GM21619 (cell line): ENCODE measurements at regions not wholly inside any gene's neighbourhood (a gene's known extent, or its start where the extent isn't known, plus 50 kb on each side); places are given as distances from the start of the nearest gene placed in this dataset.

Experiments used
- ATAC-seq: cut with Tn5 transposase; IDR thresholded peaks from one replicate; pipeline ENCODE4 v1.9.1; 2021; ENCODE audit not compliant: unreplicated experiment

DNA sequence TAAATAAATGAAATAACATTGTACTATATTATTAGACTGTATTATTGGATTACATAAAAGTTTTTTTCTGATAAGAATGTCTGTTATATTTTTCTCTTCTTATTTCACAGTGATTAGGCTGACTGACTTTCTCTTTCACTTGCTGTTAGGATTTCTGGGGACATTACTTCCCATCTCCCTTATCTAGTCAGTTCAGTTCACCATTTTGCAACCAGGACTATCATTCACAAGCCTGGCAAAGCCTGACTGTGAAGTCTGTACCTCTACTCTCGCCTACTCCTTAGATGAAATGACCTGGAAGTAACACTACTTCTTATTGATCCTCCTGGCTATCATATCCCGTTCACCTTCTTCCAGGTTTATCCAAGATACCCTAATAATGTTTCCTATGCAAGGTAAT is 676.6 kb downstream of the USP25 start:
- no peak for ATAC-seq

DNA sequence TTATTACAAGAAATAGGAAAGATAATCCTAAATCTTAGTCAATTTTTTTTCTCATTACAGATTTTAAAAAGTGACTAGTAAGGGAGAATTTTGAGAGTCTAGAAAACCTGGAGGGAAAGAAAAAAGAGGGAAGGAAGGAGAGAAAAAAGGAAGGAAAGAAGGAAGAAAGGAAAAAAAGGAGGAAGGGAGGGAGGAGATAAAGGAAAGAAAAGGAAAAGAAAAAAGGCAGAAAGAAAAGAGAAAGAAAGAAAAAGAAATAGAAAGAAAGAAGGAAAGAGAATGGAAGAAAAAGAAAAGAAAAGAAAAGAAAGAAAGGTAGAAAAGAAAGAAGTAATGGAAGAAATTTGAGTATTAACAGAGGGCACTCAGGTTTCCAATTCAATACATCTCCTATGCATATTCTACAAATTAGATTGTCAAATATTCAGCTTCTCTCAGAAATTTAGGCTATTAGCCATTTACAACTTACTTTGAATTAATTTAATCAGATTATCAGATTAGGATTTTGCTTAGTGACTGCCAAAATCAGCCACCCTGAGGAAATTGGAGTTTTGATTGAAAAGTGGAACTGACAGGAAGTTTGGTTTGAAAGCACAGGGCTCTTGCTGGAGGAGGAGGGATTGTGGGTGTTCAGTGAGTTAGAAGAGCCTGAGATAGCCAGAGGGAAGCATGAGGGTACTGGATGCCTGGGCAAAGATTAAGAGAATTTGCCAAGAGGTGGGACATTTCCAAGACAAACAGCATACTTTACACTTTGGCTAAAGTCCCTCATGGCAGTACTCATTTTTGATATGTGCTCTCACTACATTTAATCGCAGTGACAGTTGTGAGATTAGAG is 677.8 kb downstream of the USP25 start:
- no peak for ATAC-seq

DNA sequence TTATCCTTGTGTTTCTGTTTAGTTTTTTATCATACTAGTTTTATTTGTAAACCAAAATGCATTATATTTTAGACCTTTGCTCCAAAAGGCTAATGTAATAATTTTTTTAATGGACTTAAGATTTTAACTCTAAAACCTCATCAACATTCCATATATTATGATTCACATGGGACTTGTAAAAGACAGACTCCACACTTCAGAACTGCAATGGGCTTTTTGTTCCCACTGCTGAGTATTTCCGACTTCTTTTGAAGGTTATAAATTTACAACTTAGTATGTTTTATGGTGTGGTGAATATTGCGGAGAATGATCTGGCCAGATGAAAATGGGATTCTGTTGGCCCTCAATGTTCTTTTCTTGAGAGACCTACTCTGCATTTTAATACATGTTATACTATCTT is 678.5 kb downstream of the USP25 start:
- ATAC-seq, result no peak

DNA sequence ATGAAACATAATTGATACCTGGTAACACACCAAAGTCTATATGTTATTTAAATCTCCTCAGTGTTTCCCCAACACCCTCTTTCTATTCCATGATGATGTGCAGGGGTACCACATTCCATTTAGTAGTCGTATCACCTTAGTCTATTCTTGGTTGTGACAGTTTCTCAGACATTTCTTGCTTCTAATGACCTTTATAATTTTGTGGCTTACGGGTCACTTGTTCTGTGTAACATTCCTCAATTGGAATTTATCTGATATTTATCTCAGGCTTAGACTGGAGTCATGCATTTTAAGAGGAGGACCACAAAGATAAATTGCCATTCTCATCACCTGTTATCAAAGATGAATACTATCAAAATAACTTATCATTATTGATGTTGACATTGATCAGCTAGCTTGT is 679.6 kb downstream of the USP25 start:
- no peak for ATAC-seq

DNA sequence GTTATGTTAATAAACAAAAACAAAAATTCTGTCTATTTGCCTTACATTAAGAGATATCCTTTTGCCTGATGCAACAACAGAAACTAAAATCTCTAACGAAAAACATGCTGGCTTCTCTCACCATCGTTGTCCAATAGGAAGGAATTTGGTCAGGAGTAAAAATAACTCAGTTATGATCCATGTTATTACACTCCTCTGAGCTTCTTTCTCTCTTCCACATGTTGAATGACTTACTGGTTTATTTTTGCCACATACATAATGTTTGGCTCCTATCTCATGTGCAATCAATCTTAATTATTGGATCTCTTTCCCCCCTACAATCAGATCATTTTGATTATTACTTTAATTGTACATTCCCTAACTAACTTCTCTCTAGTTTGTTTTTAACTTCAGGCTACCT is 688.4 kb downstream of the USP25 start:
- ATAC-seq, result no peak

DNA sequence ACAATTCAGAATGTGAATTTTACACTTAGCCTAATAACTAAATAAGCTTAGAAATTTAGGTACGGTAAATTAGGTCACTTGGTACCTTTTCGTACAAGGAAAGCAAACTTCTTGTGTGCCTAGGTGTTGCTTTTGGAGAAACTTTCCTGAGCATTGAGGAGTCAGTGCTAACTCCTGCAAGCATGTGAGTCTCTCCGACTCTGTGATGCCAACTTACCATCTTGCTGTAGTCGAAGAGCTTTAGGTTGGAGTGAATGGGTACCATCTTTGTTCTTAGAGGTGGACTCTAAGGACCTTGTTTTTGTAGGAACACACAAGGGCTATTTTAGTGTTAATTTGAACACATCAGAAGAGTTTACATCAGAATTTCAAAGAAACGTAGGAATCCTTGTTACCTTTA is 688.9 kb downstream of the USP25 start:
- no peak for ATAC-seq

DNA sequence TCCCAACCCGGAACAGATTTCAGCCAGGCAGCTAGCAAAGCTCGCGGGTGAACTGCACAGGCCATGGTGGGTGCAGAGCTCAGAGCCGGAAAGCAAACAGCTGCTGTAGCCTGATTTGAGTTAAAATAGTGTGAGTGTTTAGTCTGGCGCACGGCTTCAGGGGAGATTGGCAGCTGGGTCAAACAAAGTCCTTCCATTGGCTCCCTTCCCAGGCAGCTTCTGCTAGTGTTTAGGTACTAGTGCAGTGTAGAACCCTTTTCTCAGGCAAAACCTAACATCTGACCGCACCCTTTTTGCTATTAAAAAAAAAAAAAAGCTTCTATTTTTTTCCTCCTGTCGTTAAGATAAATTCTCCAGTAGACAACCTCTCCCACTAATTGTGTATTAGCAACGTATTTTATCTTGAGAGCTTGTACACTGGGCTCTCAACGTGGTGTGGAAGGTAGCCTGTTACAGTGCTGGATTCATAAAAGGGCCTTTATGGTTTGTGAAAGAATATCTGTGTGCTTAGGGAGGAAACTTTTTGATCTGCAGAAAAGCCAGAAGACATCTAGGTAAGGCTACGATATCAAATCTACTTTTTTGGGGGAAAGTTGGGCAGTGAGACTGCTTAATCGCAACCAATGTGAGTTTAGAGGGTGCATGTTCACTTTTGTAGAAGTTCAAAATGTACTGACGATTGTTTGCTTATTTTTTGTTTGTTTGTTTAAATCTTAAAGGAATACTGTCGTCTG is 689.6 kb downstream of the USP25 start:
- ATAC-seq, result no peak

DNA sequence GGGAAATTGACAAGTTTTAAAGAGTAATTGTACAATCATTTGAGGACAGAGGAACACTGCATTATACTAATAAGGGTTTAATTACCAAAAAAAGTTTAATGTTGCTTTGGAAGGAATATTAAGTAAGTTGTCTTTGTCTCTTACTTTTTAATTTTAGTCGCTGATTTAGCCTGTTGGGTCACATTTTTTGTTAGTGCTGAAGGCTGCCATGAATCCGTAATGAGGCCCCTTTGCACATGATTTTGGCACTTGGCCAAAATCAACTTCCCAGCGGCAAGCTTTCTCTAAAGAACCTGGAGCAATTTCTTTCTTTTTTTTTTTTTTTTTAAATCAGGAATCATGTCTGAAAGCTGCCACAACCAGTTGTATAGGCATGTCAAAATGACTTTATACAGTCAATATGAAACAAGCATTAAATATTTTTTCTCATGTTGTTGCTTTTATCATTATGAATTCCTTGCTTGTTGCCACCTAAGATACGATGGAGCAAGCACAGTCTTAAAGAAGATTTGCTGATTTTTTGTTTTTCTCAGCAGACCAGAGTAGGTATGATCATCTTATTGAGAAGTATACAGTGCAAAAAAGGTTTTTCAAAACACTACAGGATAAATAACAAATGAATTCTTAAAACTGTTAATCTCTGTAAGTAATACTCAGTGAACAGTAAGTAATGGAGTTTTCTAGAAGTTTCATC is 690.4 kb downstream of the USP25 start:
- no peak for ATAC-seq

DNA sequence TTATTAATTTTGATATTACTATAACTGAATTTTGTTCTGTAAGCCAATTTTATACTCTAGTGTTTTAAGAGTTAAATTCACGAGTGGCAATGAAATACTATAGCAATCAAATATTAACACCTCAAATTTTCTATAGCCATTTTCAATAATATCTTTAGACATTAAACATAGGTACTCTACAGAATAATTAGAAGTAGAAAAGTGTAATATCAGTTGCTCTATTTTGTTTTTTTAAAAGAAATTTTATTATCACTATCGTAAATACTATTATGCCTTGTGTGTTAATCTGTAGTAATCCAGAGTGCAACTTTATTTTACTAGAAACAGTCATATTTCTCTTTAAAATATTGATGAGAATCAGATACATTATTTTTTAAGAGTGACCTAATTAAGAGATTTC is 691.2 kb downstream of the USP25 start:
- ATAC-seq, result no peak

DNA sequence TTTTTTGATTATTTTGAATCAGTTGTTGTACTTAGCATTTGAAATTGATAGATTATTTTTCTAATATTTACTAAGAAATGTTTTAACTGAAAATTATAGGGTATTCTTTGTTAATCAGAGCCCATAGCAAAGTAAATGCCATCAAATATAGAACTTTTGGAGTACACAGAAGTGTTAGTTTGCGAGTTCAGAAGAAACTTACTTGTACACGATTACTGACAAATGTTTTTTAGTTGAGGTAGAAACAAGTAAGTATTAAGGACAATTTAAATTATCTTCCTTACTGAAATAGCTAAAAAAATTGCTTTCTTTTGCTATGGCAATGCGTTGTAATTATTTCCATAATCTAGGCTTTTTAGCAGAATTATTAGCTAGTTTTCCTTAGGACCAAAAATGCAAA is 692.2 kb downstream of the USP25 start:
- no peak for ATAC-seq

DNA sequence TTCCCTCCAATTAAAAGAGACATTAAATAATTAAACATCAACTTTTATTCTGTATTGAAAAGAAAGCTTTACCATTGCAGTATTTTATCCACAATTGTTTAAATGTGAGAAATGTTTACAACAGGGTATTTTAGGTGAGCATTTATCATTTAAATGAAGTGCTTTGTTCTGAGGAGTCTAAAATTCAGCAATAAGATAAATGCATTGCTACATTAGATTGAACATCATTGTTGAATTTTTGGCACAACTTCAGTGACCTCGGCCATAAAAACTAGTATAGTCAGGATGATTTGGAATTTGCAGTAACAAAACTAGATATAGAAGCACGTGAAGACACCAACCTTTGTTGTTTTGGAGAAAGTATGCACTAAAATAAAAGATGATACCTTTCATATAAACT is 692.9 kb downstream of the USP25 start:
- ATAC-seq, result no peak

DNA sequence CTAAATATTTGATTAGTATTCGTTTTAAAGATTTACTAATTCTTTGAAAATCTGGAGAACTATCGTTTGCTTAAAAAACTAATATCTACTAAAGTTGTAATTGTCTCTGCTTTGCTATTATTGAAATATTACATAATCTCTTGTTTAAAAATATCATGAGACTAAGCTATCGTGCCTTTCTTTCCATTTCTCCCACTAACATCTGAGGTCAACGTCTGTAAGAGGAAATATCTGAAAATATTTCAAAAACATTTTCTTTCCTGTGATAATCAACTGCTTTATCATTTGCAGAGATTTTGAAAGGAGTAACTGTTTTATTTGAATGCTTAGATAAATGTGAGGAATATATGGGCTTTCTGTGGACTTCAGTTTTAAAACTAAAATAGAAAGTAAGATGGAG is 694.1 kb downstream of the USP25 start:
- no peak for ATAC-seq

DNA sequence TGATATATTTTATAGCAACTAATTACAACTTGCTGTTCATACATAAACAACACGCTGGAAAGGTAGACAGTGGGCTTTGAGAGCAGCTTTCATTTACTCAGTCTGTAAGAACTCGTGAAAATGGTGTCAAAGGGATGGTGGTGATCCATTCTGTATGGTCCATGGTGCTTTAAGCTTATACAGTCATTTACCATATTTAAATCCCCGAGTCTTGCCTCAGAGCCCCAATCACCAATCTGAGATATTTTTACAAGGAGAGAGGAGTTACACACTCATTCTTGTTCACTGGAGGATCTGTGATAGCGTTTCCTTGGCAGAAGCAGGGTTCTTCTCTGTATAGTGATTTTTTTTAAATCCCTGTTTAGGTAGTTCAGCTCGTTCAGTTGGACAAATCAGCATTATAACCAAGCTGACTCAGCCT is 694.6 kb downstream of the USP25 start:
- ATAC-seq, result no peak

DNA sequence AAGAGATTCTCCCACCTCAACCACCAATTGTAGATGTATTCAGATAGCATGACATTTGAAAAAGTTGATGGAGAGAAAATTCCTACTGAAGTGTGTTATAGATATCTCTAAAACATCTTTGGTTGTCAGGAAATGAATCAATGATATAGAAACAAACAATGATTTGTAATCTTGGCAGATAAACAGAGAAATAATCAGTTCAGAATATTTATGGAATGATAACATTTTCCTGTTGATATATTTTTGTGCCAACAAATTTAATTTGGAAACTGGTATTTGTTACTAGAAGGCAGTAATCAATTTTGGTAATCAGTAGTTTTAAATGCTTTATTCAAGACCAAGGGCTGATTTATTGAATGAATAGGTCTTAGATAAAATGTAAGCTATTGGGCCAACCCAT is 695.6 kb downstream of the USP25 start:
- no peak for ATAC-seq

DNA sequence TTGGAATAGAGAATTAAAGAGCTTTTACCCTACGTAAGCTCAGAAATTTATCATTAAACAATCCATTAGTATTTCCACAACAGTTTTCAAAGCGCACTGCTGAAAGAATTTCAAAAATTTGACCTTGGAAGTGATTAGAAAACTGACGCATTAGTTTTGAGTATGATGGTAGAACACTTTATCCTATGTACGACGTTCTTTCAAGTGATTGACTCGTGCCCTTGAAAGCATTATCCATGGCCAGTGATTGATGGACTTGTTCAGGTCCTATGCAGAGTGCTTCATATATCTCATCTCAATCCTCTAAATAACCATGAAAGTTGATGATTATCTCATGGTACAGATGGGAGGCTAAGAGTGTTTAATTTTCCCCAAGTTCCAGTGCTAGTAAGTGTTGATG is 697.2 kb downstream of the USP25 start:
- ATAC-seq, result no peak

DNA sequence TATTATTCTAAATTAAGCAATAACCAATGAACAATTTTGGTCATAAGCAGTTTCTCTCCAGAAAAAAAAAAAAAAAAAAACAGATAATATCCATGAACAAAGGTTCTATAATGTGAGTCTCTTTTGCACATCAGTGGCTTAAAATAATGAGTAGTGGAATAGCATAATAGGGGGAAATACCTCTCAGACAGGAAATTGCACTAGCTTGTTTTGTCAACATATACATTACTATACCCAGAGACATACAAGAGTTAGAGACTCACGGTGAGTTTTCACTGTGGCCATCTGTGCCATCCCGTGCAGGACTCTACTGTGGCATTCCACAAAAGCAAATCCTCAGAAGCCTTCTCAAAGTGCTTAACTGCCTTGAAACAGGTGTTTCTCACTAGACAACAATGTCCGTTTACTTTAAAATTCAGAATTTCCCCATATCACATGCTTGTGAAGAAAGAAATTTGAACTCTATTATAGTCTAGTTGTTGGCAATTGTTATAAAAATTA is 697.9 kb downstream of the USP25 start:
- no peak for ATAC-seq

DNA sequence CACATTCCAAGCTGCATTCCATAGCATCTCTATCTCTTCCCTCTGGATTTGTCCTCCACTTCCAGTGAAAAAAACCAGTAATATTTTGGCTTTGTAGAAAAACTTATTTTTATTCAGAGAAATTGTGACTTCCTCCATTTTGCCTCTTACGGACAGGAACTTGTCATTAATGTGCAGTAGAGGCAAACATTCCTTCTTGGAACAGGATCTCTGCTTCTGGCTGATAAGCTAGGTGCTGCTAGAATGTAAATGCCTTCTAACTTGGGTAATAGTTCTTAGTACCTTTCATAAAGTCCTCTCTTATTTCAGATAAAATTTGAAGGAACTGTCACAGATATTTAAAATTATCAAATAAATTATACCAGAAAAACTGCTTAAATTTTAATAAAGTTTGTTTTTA is 707.8 kb downstream of the USP25 start:
- ATAC-seq, result no peak

DNA sequence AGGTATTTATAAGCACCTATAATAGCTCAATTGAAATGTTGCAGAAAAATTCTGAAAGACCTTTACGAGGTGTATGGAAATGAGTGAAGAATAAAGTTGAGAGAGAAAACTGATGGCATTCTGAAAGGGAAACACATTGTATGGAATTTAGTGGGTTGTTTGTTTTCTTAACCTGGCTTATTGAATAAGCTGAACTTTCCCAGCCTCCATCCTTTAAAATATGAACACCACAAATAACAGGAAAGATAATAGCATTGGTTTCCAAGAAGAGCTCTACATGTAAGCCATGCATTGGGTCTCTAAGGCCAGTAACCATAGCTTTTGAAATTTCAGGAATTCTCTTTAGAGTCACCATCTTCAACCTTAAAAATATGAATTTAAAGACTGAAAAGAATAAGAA is 709.0 kb downstream of the USP25 start:
- ATAC-seq, result no peak

DNA sequence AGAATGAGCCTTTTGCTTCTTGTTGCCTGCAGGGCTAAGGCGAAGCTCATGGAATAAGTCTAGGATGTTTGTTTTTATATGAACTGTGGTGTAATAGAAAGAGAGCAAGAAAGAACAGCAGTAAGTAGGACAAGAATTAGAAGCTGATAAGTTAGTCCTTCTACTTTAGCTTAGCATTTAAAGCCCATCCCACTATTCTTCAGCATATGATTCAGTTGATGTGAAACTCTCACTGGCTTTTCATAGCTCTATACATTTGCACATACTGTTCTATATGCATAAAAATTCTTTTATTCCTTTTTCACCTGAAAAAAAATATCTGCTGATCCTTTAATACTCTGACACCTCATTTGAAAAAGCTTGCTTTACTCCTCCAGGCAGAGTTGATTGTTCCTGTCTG is 712.0 kb downstream of the USP25 start:
- ATAC-seq, result no peak

DNA sequence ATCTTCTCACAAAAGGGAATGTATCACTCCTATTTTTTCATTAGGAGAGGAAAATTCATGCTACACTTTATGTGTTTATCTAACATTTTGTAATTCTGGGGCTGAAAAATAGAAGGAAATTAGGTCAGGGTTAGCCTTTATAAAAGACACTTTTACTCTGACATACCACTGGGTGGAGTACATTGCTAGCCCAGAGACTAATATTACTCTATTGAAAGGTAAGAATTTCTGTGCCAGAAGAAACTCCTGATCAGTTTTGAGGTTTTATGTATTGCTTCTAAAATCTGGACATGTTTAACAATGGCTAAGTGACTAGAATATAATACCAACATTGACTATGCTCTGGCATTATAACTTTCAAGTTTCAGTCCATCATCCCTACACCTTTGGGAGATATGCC is 724.6 kb downstream of the USP25 start:
- ATAC-seq, result no peak

DNA sequence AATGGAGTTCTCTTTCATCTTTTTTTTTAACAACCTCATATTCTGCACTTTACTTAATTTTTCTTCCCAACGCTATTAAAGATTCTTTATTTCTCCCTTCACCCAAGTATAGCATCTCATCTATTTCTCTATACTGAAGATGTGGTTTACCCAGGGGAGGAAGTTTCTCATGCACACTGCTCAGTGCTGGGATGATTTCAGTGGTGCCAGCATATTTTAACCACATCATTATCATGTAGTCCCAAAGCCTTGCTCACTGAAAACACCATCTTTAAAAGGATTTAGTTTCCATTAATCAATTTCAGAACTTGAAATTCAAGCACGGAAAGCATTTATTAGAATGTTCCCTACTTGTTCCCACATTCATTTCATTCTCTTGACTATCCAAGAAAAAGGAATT is 725.7 kb downstream of the USP25 start:
- no peak for ATAC-seq

DNA sequence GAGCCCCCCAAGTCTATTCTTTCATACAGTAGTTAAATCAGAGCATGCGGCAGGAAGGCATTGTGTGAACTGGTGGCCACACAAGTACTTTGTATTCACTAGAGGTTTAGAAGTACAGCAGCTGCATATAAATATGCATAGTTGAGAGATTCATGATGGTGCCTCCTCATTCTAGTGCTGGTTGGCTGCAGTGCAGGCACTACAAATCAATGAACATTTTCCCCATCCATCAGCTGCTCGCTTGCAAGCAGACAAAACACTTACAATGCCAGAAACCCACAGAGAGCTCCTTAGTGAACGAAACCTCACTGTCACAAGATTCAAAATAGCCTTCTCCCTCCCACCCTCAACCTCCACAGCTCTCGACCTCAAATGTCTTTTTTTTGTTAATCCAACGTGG is 726.2 kb downstream of the USP25 start:
- ATAC-seq, result no peak
